OCI-LY7 (cell line): ENCODE measurements at regions not wholly inside any gene's neighbourhood (a gene's known extent, or its start where the extent isn't known, plus 50 kb on each side); places are given as distances from the start of the nearest gene placed in this dataset.

Experiments used
- CTCF ChIP-seq: fragments of 200-600 bp; sonication (generic); conservative IDR thresholded peaks from 2 replicates; pipeline ENCODE4 v1.5.1; 2014; ENCODE audit warnings: mild to moderate bottlenecking, antibody characterized with exemption, low read length, moderate library complexity, mixed read lengths
- EZH2phosphoT487 ChIP-seq: fragments of 200-600 bp; sonication (generic); IDR thresholded peaks from 2 replicates; pipeline ENCODE4 v1.6.1; 2018; ENCODE audit warnings: low read depth, borderline replicate concordance, mild to moderate bottlenecking, mixed run types, antibody characterized with exemption, low read length, moderate library complexity, mixed read lengths

DNA sequence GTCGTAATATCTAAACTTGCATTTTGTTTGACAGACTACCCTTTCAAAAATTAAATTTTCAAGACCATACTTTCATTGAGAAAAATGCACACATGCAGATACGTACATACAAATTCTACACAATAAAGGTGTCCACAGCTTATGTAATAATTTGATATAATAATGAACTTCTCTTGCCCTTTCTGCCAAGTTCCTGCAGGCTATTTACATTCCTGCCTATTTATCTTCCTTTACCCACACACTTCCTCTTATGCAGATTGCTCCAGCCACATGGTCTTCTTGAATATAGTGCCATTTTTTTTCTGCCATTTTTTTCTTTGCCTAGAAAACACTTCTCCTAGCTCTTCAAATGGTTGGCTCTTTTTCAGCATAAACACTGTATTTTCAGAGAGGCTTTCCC, 826.9 kb upstream of the CDH8 start:
- no peak for TF ChIP-seq CTCF
- TF ChIP-seq EZH2phosphoT487 = no peak
